ENCODE measurements at regions not wholly inside any gene's neighbourhood (a gene's known extent, or its start where the extent isn't known, plus 50 kb on each side); places are given as distances from the start of the nearest gene placed in this dataset.

- TF ChIP-seq CTCF (IDR thresholded peaks at IDR 0.05), result no peak
- no peak for TF ChIP-seq POLR2A (IDR thresholded peaks at IDR 0.05)
These were observed 330.9 kb upstream of the GRIA1 start for GRCh38 chr5:153159616-153160015.

All from lower leg skin (tissue), 3 donors.